ENCODE measurements at regions not wholly inside any gene's neighbourhood (a gene's known extent, or its start where the extent isn't known, plus 50 kb on each side); places are given as distances from the start of the nearest gene placed in this dataset.
"Not testable (repeated sequence)": the region's sequence is repeated elsewhere in the genome, so short reads cannot be mapped to it uniquely, and the experiment has no call there.

DNA sequence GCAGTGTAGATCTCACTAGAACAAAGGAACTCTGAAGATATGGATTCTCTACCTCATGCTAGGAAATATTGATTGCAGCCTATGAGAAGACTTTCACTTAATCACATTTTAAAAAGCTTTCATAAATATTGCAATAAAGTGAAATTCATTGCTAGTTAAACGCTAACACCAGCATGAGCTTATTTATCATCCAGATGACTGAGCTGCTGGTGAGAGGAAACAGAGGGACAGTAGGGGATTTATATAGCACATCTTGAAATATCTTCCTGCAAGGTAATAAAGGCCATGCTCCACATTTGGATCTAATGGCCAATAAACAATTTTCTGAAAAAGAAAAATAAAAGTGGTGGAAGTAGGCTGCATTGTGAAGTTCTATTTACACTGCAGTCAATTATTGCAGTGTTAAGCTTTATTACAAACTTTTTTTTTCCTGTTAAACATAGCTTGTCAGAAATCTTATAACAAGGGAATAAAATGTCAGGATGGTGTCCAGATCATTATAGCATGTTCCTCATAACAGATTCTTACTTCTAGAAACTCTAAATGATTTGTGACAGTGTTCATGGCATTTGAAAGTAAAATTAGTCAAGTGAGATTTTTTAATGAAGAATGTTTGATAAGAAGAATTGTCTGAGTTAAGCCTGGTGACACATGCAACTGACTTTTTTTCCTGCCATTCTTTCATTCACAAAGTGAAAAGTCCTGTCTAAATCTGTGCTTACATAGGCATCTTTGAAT lies 342.6 kb downstream of the DMAC1 start:
- DNase-seq = no peak

DNA sequence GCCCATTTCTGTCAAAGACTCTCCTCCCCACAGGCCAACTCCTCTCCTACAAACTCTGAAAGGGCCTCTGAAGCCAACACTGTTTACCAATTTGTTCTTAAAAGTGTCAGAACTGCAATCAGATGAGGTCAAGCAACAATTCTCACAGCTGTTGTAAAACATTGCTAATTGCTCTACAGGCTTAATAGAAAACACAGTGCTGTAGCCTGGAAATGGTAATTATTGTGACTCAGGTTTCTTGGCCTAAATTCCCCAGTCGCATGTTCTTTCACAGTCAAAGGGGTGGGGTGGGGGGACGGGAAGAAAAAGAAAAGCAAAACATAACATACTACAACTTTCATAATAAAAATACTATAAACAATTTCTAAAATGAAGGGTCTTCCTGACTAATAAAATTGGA lies 343.2 kb downstream of the DMAC1 start:
- peak; percentile 55 for DNase-seq

DNA sequence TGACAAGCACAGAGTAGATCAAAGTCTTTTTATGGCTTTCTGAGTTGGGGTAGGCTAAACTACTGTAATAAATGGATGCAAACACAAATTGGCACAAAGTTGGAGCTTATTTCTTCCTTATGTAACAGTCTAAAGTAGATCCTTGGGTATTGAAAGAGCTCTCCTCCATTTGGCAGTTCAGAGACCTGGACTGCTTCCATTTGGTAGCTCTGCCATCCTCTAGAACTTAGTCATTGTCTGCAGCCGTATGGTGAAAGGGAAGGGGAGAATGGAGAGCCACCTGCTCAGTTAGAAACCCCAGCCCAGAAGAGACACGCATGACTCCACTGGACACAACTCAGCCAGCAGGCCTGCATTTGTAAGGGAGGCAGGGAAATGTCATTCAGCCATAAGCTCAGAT lies 345.0 kb downstream of the DMAC1 start:
- no peak for DNase-seq

DNA sequence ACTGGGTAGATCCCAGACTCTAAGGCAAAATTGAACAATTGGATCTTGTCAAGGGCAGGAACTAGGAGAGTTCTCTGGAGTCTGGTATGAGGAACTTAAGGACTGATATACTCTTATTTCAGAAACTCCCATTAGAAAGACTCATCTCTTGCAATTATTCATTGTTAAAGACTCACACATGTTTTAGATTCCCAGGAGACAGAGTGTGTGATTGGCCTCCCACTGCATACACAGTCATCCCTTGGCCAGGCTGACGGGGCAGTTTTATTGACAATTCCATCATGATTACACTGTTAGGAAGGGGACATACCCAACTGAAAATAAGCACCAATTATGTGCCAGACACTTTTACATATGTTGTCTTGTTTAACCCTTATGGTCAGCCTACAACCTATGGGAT lies 347.2 kb downstream of the DMAC1 start:
- no peak for DNase-seq

DNA sequence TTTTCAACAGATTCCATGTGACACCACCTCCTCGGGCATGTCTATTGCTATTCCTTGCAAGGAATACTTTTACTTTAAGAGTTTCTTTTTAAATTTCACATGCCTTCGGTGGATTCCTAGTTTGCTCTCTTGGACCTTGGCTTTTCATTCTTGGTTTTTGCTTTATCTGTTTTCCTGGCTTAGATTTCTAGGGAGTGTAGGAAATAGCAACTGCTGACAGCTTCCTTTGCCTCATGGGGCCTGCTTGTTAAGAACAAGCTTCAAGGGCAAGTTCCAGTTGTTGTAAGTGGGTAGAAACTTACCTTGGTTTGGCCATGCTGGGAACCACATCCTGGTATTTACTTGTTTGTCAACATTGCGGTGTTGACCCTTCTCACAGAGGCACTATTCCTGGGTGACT lies 348.5 kb downstream of the DMAC1 start:
- DNase-seq = no peak

DNA sequence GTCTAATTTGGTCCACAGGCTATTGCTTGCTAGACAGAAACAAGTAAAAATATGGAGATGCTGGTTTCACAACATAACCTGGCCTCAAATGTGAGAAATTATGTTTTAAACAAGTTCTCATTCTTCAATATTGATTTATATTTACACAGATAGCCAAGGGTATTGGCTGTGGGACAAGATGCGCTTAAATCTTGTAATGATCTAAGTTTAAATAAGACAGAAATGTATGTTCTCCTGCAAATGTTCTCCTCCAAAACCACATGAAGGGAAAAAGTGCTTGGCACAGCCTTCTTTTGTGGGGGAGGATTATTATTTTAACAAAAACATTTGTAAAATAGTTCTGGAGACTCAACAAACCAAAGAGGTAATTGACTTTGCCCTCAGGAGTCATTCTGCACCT lies 356.0 kb downstream of the DMAC1 start:
- no peak for DNase-seq

DNA sequence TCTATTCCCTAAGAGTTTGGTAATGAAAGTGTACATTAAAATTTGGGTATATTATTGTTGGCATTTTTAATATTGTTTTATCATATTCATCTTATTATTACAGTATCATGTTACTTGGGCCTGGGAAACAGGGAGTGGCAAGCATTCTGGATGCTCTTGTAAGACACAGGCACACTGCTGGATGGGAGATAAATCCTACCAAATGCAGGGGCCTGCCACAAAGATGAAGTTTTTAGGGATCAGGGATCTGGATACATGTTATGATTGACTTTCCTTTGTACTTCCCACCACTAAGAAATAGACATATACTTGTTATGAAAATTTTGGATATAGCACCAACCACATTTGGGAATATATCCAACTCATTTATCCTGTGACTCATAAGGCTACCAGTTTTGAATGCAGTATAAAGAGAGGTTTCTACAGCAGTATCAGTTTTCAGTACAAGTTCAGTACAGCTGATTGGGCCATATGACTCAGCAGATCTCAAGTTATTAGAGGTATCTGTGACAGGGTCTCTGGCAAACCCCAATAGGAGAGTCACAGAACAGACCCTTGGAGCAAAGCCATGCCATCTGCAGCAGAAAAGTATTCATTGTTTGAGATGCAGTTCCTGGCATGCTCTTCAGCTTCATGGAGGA lies 360.1 kb downstream of the DMAC1 start:
- no peak for DNase-seq

DNA sequence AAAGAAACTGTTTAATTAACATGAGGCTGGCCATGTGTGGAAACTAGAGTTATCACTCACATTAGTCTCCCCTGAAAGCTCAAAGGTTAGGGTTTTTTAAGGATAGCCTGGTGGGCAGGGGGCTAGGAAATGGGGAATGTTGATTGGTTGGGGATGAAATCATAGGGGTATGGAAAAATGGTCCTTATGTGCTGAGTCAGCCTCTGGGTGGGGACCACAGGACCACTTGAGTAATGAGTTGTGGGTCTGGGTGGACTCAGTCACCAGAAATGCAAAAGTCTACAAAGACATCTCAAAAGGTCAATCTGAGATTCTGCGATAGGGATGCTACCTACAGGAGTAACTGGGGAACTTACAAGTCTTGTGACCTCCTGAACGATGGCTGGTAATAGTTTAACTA lies 362.8 kb downstream of the DMAC1 start:
- DNase-seq = no peak

DNA sequence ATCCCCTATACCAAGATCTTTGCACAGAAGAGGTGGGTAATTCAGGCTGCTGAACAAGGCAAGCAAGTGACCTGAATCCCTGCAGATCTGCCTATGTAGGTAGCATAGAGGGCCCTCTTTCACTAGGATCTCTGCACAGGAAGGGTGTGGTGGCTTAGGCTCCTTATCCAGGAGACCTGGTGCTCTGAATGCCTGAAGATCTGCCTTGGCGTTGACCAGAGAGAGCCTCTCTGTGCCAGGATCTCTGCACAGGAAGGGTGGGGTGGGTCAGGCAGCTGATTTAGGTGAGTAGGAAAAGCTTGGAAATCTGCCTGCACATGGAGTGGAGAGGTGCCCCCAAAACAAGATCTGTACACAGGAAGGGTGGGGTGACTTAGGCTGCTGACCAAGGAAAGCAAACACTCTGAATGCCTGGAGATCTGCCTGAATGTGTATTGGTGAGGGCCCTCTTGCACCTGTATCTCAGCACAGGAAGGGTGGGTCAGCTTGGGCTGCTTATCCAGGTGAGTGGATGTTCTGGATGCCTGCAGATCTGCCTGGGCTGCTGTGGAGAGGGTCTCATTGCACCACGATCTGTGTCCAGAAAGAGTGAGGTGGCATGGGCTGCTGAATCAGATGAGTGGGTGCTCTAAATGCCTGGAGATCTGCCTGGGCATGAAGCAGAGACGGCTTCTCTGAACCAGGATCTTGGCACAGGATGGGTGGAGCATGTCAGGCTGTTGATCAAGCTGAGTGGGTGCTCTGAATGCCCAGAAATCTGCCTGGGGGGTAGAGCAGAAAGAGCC lies 365.9 kb downstream of the DMAC1 start:
- DNase-seq = no peak

DNA sequence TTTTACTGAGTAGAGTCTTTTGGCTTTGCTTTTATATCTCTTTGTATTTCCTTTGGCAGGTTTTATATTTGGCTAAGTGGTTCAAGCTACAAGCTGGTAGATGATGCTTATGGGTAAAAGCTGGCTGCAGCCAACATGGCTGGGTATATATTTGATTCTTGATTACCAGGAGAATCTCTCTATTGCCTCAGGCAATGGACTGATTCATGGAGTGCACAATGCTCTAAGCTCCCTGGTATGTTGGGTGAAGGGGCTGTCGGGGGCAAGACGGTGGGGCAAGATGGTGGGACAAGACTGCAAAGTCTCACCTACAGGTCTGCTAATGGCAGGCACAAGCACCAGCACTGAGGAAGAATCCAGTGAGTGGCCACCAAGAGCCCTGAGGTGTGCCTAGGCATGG lies 366.6 kb downstream of the DMAC1 start:
- DNase-seq = no peak

DNA sequence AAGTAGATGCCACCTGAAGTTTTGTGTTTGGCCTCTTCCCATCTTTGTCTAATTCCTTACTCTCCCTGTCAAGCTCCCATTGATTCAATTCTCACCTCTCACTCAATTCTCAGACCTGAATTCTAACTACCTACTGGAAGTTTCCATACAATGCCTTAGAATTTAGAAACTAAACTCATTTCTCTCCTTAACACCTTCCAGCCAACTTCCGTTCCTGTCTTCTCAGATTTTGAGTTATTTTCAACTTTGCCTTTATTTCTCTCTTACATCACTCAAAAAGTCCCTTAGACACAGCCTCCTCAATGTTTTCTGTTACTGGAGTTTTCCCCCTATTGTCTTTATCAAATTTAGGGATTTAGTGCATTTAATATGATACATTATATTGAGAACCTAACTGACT lies 382.2 kb downstream of the DMAC1 start:
- DNase-seq = not testable (repeated sequence)

DNA sequence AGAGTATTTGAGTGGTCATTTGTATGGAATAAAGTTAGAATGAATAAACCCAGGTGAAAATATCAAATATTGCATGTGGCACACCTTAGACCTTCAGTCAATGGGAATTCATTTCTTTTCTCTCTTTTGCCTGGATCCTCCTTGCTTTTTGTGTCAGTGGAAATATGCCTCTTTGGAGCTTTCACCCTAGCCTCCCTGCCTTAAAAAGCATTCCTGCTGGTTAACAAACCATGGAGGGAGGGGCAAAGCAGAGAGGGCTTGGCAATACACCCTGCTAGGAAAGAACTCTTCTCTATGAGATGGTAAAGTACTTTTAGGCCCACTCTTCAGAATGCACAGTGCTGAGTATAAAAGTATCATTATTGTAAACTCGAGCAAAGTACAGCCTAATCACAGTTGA lies 383.7 kb downstream of the DMAC1 start:
- no peak for DNase-seq

DNA sequence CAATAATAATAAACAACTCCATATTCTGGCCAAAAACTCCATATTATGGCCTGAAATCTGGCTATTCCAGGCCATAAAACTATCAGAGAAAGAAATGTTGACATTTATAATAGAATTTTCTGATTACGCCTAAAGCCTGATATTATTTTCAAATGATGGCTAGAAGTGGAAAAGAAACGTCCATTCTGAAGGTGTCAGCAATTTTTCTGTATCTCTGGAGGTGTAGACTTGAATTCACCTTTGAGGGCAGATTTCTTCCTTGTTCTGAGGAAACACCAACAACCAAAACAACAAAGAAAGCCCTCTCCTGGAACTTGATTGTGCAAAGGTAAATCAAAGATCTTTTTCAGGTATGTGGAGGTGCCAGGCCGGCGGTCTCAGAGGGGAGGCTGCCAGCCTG lies 390.7 kb downstream of the DMAC1 start:
- no peak for DNase-seq

DNA sequence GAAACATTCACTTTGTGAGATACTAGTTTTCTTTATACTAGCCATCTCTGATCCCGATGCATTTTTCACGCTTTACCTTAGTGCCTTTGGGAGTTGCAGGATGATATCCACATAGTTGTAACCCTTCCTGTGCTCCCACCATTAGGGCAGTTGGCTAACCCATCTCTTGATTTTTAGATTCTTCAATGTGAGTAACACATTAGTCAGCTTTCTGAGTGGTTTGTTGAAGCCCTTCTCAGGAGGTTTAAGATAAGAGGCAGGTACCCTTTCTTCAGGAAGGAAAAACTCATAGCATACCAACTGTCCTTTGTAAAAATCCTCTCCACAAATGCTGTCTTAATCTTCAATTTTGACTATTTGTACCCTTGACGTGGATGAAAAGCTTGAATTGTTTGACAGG lies 392.3 kb downstream of the DMAC1 start:
- DNase-seq = no peak

DNA sequence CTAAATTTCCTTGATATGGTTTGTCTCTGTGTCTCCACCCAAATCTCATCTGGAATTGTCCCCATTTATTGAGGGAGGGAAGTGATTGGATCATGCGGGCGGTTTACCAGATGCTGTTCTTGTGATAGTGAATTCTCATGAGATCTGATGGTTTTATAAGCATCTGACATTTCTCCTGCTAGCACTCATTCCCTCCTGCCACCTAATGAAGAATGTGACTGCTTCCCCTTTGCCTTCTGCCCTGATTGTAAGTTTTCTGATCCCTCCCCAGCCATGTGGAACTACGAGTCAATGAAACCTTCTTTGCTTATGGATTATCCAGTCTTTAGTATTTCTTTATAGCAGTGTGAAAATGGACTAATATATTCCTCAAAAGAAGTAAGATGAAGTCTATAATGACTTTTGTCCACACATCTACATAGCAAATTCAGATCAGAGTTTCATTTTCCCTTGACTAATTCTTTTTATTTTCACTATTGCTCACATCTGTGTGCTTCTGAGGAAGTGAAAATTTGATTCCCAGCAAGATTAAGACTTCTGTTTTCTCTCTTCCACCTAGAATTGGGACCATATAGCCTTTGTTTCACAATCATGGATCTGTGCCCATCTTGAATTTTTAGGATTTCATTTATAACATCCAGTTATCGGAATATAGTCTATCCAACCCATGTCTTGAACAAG lies 393.5 kb downstream of the DMAC1 start:
- DNase-seq = no peak

DNA sequence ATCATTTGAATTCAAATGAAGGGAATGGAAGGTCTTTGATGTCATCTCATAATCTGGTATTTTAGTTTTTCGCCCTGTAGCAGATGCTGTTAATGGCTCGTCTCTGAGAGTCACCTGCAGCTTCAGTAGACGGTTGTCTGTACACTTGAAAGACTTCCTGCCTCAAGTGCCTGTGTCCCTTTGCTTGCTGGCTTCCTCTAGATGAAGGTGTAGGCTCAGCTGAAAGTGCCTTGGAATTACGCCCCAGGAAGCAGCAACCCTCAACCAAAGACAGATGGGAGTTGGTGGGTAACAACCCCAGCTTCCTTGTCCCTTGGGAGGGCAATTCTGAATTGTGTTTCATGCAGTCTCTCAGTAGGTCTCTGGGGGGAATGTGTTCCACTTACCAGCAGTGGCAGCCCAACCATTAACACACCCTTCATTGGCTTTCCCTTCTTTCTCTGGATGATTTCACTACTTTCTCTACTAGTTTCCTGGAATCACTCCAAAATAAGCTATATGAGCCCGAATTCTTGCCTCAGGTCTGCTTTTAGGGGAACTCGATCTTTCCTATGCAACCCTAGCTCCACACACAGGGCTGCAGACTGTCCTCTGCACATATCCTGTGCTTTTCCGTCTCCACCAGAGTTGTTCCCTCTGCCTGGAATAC lies 395.6 kb downstream of the DMAC1 start:
- DNase-seq = no peak

DNA sequence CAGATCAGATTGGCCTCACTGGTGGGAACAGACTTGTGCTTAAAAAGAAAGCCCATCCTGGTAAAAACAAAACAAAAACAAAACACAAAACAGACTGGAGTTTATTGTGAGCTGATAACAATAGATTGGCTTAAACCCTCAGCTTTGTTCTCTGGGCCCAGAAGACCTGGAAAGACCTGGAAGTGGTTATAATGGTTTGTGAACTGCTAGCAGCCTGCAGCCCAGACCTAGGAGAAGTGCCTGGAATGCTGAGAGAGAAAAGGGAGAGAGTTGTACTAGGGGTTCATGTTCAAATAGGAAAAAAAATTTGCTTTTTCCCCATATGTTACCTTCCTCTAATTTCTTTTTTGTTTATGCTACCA lies 396.6 kb downstream of the DMAC1 start:
- DNase-seq = no peak

DNA sequence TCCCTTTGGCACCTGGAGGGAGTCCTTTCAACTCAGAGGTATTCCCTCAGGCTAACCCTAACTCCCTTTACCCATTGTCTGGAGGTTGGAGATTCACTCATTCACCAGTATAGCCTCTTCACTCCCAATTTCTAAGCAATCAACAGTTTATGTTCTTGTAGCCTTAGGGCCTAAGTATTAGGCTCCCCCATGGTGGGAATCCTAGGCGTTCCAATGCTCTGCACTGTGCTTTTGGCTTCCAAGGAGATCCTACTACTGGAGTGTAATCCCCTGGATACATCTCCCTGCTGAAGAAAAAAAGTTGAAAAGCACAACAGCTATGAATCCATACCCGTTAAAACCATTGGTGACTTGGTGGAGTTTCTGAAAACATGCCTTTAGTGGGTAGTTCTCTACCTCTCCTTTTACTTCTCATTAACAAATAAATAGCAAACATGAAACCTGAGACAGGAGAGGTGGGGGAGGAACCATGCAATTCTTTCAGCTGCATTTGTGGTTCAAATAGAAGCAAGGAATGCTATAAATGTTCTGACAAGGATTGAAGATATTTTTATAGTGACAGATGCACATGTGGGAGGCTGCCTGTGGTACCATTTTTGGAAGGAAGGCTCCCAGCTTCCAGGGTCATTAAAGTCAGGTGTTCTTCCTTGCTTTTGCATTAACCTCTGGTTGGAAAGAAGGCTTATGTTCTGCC lies 397.1 kb downstream of the DMAC1 start:
- DNase-seq = no peak

DNA sequence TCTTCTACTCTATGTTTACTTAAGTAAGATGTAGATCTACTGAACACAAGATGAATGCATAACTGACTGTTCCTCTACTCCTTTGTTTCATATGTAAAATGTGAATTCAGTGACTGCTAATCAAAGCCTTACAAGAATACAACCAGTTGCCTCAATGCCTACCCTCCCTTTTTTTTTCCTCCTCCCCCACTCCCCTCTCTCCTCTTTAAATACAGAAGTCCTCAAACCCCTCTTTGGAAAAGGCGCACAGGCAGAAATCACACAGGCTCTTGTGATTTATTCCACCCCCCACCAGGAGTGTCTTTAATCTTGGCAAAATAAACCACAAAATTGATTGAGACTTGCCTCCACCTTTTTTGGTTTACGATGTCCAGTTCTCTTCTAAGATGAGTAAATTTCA lies 398.5 kb downstream of the DMAC1 start:
- DNase-seq = no peak

DNA sequence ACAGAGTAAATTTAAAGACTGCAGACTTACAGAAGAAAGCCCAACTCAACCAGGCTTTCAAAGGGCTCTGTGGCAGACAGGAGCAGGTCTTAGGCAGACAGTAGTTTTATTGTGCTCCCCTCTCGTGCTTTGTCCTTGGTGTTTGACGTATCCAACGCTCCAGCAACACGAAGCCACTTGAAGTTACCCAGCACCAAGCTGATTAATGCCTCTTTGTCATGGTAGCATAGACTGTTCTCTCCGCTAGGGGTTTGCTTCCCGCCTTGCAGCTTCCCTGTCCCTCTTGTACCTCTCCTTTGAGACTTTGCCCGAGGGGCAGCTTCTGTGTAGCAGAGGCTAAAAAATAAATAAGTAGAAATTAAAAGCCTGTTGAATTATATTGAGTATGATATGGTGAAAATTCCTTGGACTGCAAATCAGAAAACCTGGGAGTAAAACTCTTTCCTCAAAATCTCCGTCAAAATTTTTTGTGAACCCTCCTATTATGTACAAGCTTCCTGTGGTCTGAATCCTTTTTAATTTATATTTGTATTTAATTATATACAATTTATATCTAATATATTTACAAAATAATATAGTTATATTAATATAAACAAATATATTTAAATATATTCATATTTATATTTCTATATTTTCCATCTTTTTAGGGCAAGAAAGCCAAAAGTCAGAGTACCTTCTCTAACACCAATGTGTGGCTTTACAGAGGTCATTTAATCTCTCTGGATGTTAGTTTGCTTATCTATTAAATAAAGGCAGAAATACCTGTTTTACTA lies 405.4 kb downstream of the DMAC1 start:
- DNase-seq = no peak

DNA sequence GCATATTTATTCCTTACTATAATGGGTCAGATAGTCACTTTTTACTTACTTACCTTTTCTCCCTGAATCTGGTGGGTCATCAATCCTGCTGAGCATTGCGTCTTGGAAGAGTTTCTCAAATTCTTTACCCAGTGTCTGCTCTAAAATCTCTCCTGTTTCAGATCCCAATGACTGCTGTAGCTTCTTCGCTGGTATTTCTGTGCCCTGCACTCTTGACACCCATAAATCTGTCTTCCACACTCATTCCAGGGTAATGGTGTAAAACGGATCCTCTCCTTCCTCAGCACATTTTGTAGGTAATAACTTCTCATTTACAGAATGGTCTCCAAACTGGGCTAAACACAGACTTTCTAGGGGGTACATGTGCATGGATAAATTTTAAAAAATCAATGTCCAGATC lies 407.4 kb downstream of the DMAC1 start:
- no peak for DNase-seq

DNA sequence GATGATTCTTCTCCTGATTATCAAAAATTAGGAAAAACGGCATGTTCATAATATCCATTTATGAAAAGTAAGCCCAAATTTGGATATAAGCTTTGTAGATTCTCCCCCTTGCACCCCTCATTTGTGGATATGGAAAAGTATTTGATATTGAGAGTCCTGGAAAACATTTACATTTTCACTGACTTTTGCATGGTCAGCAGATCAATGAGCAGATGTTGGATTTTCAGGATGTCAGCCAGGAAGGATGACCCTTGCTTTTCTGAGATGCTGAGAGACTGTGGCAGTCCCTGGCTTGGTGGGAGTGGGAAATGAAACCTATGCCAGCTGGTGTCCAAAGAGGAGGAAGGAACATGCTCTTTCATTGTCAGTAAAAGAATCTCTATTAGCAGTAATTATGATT lies 410.8 kb downstream of the DMAC1 start:
- DNase-seq = no peak
